HFFc6 (cell line): ENCODE measurements at regions not wholly inside any gene's neighbourhood (a gene's known extent, or its start where the extent isn't known, plus 50 kb on each side); places are given as distances from the start of the nearest gene placed in this dataset.
"Not testable (repeated sequence)": the region's sequence is repeated elsewhere in the genome, so short reads cannot be mapped to it uniquely, and the experiment has no call there.

Source experiments
- DNase-seq: peaks from one replicate; pipeline ENCODE4 v3.0.0-alpha.2; 2018
- H3K27ac Mint-ChIP-seq: 2 replicates; pipeline ENCODE4 v1.8.0; 2020; ENCODE audit warnings: mild to moderate bottlenecking, mixed read lengths
- H3K27me3 Mint-ChIP-seq: 2 replicates; pipeline ENCODE4 v1.8.0; 2021; ENCODE audit warnings: mild to moderate bottlenecking, moderate library complexity, mixed read lengths; ENCODE audit not compliant: insufficient read depth
- H3K36me3 Mint-ChIP-seq: 2 replicates; pipeline ENCODE4 v1.8.0; 2021; ENCODE audit warnings: low read depth, mixed read lengths
- H3K4me1 Mint-ChIP-seq: 2 replicates; pipeline ENCODE4 v1.8.0; 2020; ENCODE audit warnings: low read depth, mixed read lengths
- H3K4me3 Mint-ChIP-seq: 2 replicates; pipeline ENCODE4 v1.8.0; 2020; ENCODE audit warnings: mild to moderate bottlenecking, moderate library complexity, mixed read lengths
- H3K9me3 Mint-ChIP-seq: 2 replicates; pipeline ENCODE4 v1.8.0; 2020; ENCODE audit warnings: mild to moderate bottlenecking, mixed read lengths
- CTCF ChIP-seq: fragments of 200-600 bp; sonication (generic); IDR thresholded peaks from 2 replicates; pipeline ENCODE4 v1.5.0; 2021; ENCODE audit warnings: antibody characterized with exemption, mild to moderate bottlenecking

DNA sequence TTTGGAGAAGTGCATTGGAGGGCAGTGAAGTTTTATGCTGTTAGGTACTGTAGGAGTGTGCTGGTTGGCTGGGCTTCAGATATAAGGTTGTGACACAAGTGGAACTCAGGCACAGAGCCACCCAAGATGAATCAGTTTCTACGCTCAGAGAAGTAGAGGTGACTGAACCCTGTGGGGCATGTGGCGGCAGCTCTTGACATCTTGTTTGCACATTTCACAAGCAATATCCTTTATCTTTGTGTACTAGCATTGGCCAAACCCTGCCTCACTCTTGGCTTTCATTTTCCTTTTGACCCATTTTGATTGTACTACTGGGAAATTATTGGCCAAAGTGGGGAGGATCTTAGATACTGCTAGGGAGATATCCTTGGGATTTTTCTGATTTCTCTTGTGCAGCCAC lies 110.0 kb downstream of the PSAT1 start:
- Mint-ChIP-seq H3K36me3 (no peaks in the 10 kb centered on the region), H3K4me1 (no peaks in the 10 kb centered on the region), H3K27ac (no peak overlapping the region), H3K9me3 (no peaks in the 10 kb centered on the region), H3K4me3 (no peak overlapping the region), H3K27me3 (peaks cover 13% of the 10 kb centered on the region)
- DNase-seq: no peak
- no peak for TF ChIP-seq CTCF

DNA sequence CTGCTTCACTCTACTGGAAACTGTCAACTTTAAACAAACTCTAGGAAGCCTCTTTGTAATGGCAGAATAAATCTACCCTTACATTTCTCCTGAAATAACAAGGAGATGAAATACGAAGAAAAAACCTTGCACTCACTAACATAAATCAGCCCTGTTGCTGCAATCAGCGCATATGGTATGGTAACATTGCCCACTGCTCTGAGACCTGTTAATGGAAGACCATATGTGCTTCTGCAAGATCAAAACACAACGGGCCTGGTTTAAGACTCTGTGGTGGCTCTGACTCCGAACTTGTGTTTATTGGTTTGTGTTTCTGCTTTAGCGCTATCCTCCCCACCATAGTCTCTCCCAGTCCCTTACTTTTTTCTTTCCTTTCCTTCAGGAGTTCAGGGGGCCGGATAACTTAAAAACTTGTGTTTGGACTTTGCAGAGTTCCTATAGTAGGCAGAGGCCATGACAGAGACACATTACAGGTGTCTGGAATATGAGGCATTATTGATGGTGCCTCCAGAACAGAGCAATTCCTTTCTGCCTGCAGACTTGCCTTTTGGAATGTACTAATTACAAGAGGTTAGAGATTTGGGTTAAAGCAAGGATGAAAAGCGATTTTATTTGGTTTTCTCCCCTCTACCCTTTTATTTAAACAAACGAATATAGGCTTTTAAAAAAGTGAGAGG lies 110.8 kb downstream of the PSAT1 start:
- Mint-ChIP-seq H3K27me3 (peaks cover 13% of the 10 kb centered on the region), H3K9me3 (no peaks in the 10 kb centered on the region), H3K4me1 (no peaks in the 10 kb centered on the region), H3K27ac (no peak overlapping the region), H3K4me3 (no peak overlapping the region), H3K36me3 (no peaks in the 10 kb centered on the region)
- TF ChIP-seq CTCF: no peak
- DNase-seq: no peak

DNA sequence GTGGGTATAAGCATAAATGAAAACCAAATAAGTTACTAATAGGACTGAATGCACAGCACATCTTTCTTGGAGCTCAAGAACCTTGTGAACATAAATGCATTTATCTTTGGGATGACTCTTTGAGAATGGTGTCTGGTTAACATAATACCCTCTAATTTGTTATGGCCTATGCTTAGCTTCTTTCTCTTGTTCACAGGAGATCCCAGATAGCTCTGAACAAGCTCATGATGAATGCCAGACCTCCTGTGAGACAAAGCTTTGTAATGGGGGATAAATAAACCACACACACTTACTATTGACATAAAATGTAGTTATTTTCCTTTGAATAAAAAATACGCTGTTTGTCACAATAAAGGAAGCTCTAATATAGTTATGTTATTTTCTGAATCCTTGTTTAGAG lies 111.5 kb downstream of the PSAT1 start:
- Mint-ChIP-seq H3K27me3 (peaks cover 13% of the 10 kb centered on the region), H3K27ac (no peak overlapping the region), H3K4me3 (no peak overlapping the region), H3K9me3 (no peaks in the 10 kb centered on the region), H3K36me3 (no peaks in the 10 kb centered on the region), H3K4me1 (no peaks in the 10 kb centered on the region)
- DNase-seq: no peak
- TF ChIP-seq CTCF: no peak

GRCh38 chr9:78409928-78410510 lies 113.1 kb downstream of the PSAT1 start:
- not testable (repeated sequence) for DNase-seq, H3K4me1 Mint-ChIP-seq, H3K9me3 Mint-ChIP-seq, H3K27me3 Mint-ChIP-seq, H3K36me3 Mint-ChIP-seq, H3K27ac Mint-ChIP-seq, H3K4me3 Mint-ChIP-seq

GRCh38 chr9:78422309-78422708 lies 125.4 kb downstream of the PSAT1 start:
- Mint-ChIP-seq H3K27ac (no peak overlapping the region), H3K27me3 (peaks cover 8% of the 10 kb centered on the region), H3K4me1 (no peaks in the 10 kb centered on the region), H3K9me3 (no peaks in the 10 kb centered on the region), H3K36me3 (no peaks in the 10 kb centered on the region), H3K4me3 (no peak overlapping the region)
- no peak for TF ChIP-seq CTCF
- DNase-seq: no peak

- H3K36me3 Mint-ChIP-seq: peaks cover 6% of the 10 kb centered on the region
- no peak for TF ChIP-seq CTCF
- H3K4me3 Mint-ChIP-seq: no peak overlapping the region
- no peak overlapping the region for H3K27ac Mint-ChIP-seq
- H3K27me3 Mint-ChIP-seq: peaks cover 2% of the 10 kb centered on the region; the same call in 1 of the 2 replicates
- no peak for DNase-seq
- H3K4me1 Mint-ChIP-seq: no peaks in the 10 kb centered on the region; the same call in 1 of the 2 replicates
- H3K9me3 Mint-ChIP-seq: peaks cover 4% of the 10 kb centered on the region
These were observed 127.4 kb downstream of the PSAT1 start for GRCh38 chr9:78424299-78424698.
